CD14-positive monocyte (primary cell): ENCODE measurements at regions not wholly inside any gene's neighbourhood (a gene's known extent, or its start where the extent isn't known, plus 50 kb on each side); places are given as distances from the start of the nearest gene placed in this dataset.

ENCODE experiments used
- DNase-seq, 3 donors: peaks; one replicate each; pipeline ENCODE4 v3.0.0-alpha.2; 2011 to 2022
- H2AFZ ChIP-seq: 2 replicates; pipeline ENCODE4 v1.6.0; 2012; ENCODE audit warnings: mild to moderate bottlenecking, low read depth, low read length, inconsistent platforms; ENCODE audit not compliant: insufficient read depth, poor library complexity, severe bottlenecking
- H3K27ac ChIP-seq, 2 donors: 1 replicate in 1 of 2; 2 replicates in 1 of 2; pipeline ENCODE4 v1.5.1; 2012 to 2013; ENCODE audit warnings: low read length in 2 of 2, control low read depth in 1 of 2, inconsistent platforms in 1 of 2, low read depth in 1 of 2, mild to moderate bottlenecking in 1 of 2
- H3K27me3 ChIP-seq, 2 donors: one replicate each; pipeline versions ENCODE4 v1.6.0 to v1.6.1; 2011 to 2013; ENCODE audit warnings: low read length in 2 of 2; ENCODE audit not compliant: control insufficient read depth in 2 of 2, insufficient read depth in 2 of 2
- H3K36me3 ChIP-seq, 2 donors: replicated peaks in 1 of 2; 1 replicate in 1 of 2; 2 replicates in 1 of 2; pipeline versions ENCODE4 v1.5.1 to v1.6.1; 2012 to 2013; ENCODE audit warnings: low read length in 2 of 2, control low read depth in 1 of 2, inconsistent platforms in 1 of 2, mild to moderate bottlenecking in 1 of 2; ENCODE audit not compliant: insufficient read depth in 2 of 2, control insufficient read depth in 1 of 2
- H3K4me1 ChIP-seq, 2 donors: 1 replicate in 1 of 2; 2 replicates in 1 of 2; pipeline versions ENCODE4 v1.5.1 to v1.6.1; 2012 to 2013; ENCODE audit warnings: low read length in 2 of 2, control low read depth in 1 of 2, inconsistent platforms in 1 of 2, mild to moderate bottlenecking in 1 of 2, moderate library complexity in 1 of 2; ENCODE audit not compliant: insufficient read depth in 2 of 2, control insufficient read depth in 1 of 2
- H3K4me2 ChIP-seq: replicated peaks from 2 replicates; pipeline ENCODE3; 2012; ENCODE audit warnings: low read length, moderate library complexity, mild to moderate bottlenecking; ENCODE audit not compliant: poor library complexity, severe bottlenecking; ENCODE audit errors: extremely low read depth
- H3K4me3 ChIP-seq, 3 experiments: fragments of 200-600 bp in 1 of 3; sonication (generic) in 1 of 3; replicated peaks in 1 of 3; 1 replicate in 2 of 3; 2 replicates in 1 of 3; pipeline ENCODE4 v1.5.1; 2011 to 2013; ENCODE audit warnings: low read length in 3 of 3, mild to moderate bottlenecking in 3 of 3, control low read depth in 2 of 3, low read depth in 2 of 3, inconsistent platforms in 1 of 3, moderate library complexity in 1 of 3
- H3K79me2 ChIP-seq: 2 replicates; pipeline ENCODE4 v1.6.0; 2012; ENCODE audit warnings: mild to moderate bottlenecking, control low read depth, inconsistent platforms, low read length, moderate library complexity; ENCODE audit not compliant: insufficient read depth
- H3K9ac ChIP-seq: 2 replicates; pipeline ENCODE4 v1.6.0; 2017; ENCODE audit warnings: low read length, mild to moderate bottlenecking; ENCODE audit not compliant: insufficient read depth, poor library complexity, severe bottlenecking
- H3K9me3 ChIP-seq, 2 donors: replicated peaks in 1 of 2; 1 replicate in 1 of 2; 2 replicates in 1 of 2; pipeline versions ENCODE4 v1.5.1 to v1.6.1; 2012 to 2013; ENCODE audit warnings: low read length in 2 of 2, control low read depth in 1 of 2; ENCODE audit not compliant: control insufficient read depth in 1 of 2, insufficient read depth in 1 of 2
- H4K20me1 ChIP-seq: 2 replicates; pipeline ENCODE4 v1.6.0; 2012; ENCODE audit warnings: mild to moderate bottlenecking, low read length, control low read depth, moderate library complexity; ENCODE audit not compliant: insufficient read depth
- H3K27ac Mint-ChIP-seq, 7 donors: one replicate each; pipeline ENCODE4 v1.8.0; 2020; ENCODE audit warnings: mild to moderate bottlenecking in 7 of 7, mixed read lengths in 7 of 7, moderate library complexity in 6 of 7, inconsistent platforms in 2 of 7
- H3K27me3 Mint-ChIP-seq, 3 donors: one replicate each; pipeline ENCODE4 v1.8.0; 2021 to 2022; ENCODE audit warnings: low read depth in 3 of 3, mild to moderate bottlenecking in 3 of 3, mixed read lengths in 3 of 3, moderate library complexity in 3 of 3, inconsistent platforms in 1 of 3
- H3K36me3 Mint-ChIP-seq, 2 donors: one replicate each; pipeline ENCODE4 v1.8.0; 2020; ENCODE audit warnings: mixed read lengths in 2 of 2, inconsistent platforms in 1 of 2, mild to moderate bottlenecking in 1 of 2
- H3K4me1 Mint-ChIP-seq: one replicate; pipeline ENCODE4 v1.8.0; 2020; ENCODE audit warnings: mild to moderate bottlenecking, mixed read lengths
- H3K4me3 Mint-ChIP-seq, 2 donors: one replicate each; pipeline ENCODE4 v1.8.0; 2020; ENCODE audit warnings: mild to moderate bottlenecking in 2 of 2, mixed read lengths in 2 of 2, moderate library complexity in 1 of 2
- H3K9me3 Mint-ChIP-seq, 7 donors: one replicate each; pipeline ENCODE4 v1.8.0; 2020 to 2022; ENCODE audit warnings: mixed read lengths in 7 of 7, mild to moderate bottlenecking in 6 of 7, moderate library complexity in 6 of 7, inconsistent platforms in 2 of 7
- CTCF ChIP-seq: fragments of 200-600 bp; IDR thresholded peaks from one replicate; pipeline ENCODE4 v1.8.0; 2022; ENCODE audit warnings: antibody characterized with exemption, mild to moderate bottlenecking
- WGBS: methylation state at CpG from one replicate; pipeline ENCODE4 v1.1.5; 2013; ENCODE audit warnings: missing lambda C conversion rate; ENCODE audit not compliant: insufficient coverage; 5-methylcytosine and 5-hydroxymethylcytosine counted together
- intact Hi-C, 2 donors: fragments of 100-400 bp; cut with micrococcal nuclease; formaldehyde crosslinking; loops; one replicate each; pipeline versions ENCODE4 v1.15.0 to v1.15.1; 2023

GRCh38 chr3:182405759-182406158 is 387.5 kb upstream of the ATP11B start:
- Histone ChIP-seq H3K79me2 (no peaks in the 10 kb centered on the region), H3K4me2 (no peak overlapping the region)

GRCh38 chr3:182406786-182407185 is 386.5 kb upstream of the ATP11B start:
- no peaks in the 10 kb centered on the region for H3K9me3 ChIP-seq
- Mint-ChIP-seq H3K4me1 (no peaks in the 10 kb centered on the region), H3K4me3 (no peak overlapping the region), H3K9me3 (peaks cover 0 to 8% (median 0%) of the 10 kb centered on the region in 7 donors), H3K27ac (no peak overlapping the region), H3K36me3 (no peaks in the 10 kb centered on the region), H3K27me3 (no peaks in the 10 kb centered on the region)
- H3K4me1 ChIP-seq = no peaks in the 10 kb centered on the region
- no peaks in the 10 kb centered on the region for H3K79me2 ChIP-seq
- intact Hi-C loops = no loop called here
- no peaks in the 10 kb centered on the region for H3K36me3 ChIP-seq
- no peak overlapping the region for H3K4me2 ChIP-seq
- H3K27ac ChIP-seq = no peak overlapping the region
- no peaks in the 10 kb centered on the region for H3K27me3 ChIP-seq
- H3K4me3 ChIP-seq = no peak overlapping the region
- no peak overlapping the region for H3K9ac ChIP-seq
- no CpG with 5 or more reads among the region's 4 CpGs for WGBS
- DNase-seq = no peak
- TF ChIP-seq CTCF = no peak
- H4K20me1 ChIP-seq = no peaks in the 10 kb centered on the region
- no peak overlapping the region for H2AFZ ChIP-seq

More at GRCh38 chr3:182405759-182406158, 387.5 kb upstream of the ATP11B start:
- Histone ChIP-seq H3K27ac (no peak overlapping the region), H3K36me3 (no peaks in the 10 kb centered on the region), H3K9me3 (no peaks in the 10 kb centered on the region), H2AFZ (no peak overlapping the region), H3K4me1 (no peaks in the 10 kb centered on the region), H3K27me3 (no peaks in the 10 kb centered on the region), H3K9ac (no peak overlapping the region), H3K4me3 (no peak overlapping the region), H4K20me1 (no peaks in the 10 kb centered on the region)
- intact Hi-C loops = no loop called here
- no peak overlapping the region for H3K4me3 Mint-ChIP-seq
- no peak for TF ChIP-seq CTCF
- H3K4me1 Mint-ChIP-seq = no peaks in the 10 kb centered on the region
- H3K27me3 Mint-ChIP-seq = no peaks in the 10 kb centered on the region
- DNase-seq = no peak
- peaks cover 0 to 5% (median 0%) of the 10 kb centered on the region in 7 donors for H3K9me3 Mint-ChIP-seq
- 80% methylated on average over 1 of the region's 2 CpGs for WGBS
- no peak overlapping the region for H3K27ac Mint-ChIP-seq
- H3K36me3 Mint-ChIP-seq = no peaks in the 10 kb centered on the region
